SK-N-SH (cell line): ENCODE measurements at regions not wholly inside any gene's neighbourhood (a gene's known extent, or its start where the extent isn't known, plus 50 kb on each side); places are given as distances from the start of the nearest gene placed in this dataset.

Source experiments
- CTCF ChIA-PET: fragments of 300-600, 350-600 bp; formaldehyde crosslinking; extraction: SDS; loops from one replicate; lab custom pipeline; 2021; lab: Yijun Ruan, JAX
- POLR2A ChIA-PET: fragments of 350-600 bp; sonication (Branson Sonifier 250); formaldehyde crosslinking; extraction: SDS; loops from one replicate; lab custom pipeline; 2020; ENCODE audit warnings: antibody characterized with exemption, inconsistent platforms; lab: Yijun Ruan, JAX
- DNase-seq: peaks from one replicate; pipeline ENCODE4 v3.0.0; 2012
- H2AFZ ChIP-seq: fragments of 200-600 bp; sonication (generic); 2 replicates; pipeline ENCODE4 v1.8.1; 2016; ENCODE audit warnings: antibody characterized with exemption, mild to moderate bottlenecking, low read depth
- H3F3A ChIP-seq: fragments of 200-600 bp; sonication (generic); replicated peaks from 2 replicates; pipeline ENCODE3; 2016; ENCODE audit warnings: antibody characterized with exemption, mild to moderate bottlenecking; ENCODE audit not compliant: insufficient read depth
- H3K27ac ChIP-seq, 2 experiments: fragments of 200-500 bp in 1 of 2; fragments of 200-600 bp in 1 of 2; sonication (Bioruptor generic) in 1 of 2; sonication (generic), shearing (Covaris generic) in 1 of 2; 2 replicates each; pipeline versions ENCODE4 v1.5.1 to v1.6.1; 2014 to 2016; ENCODE audit warnings: low read depth in 2 of 2, inconsistent platforms in 1 of 2, low read length in 1 of 2, mild to moderate bottlenecking in 1 of 2, mixed read lengths in 1 of 2
- H3K27me3 ChIP-seq: fragments of 200-600 bp; sonication (generic), shearing (Covaris generic); 2 replicates; pipeline ENCODE4 v1.6.1; 2016; ENCODE audit warnings: mixed run types; ENCODE audit not compliant: insufficient read depth
- H3K36me3 ChIP-seq, 2 experiments: fragments of 200-500 bp in 1 of 2; fragments of 200-600 bp in 1 of 2; sonication (Bioruptor generic) in 1 of 2; sonication (generic) in 1 of 2; replicated peaks in 1 of 2; 2 replicates each; pipeline versions ENCODE3 to v1.5.1; 2014 to 2016; ENCODE audit warnings: low read length in 1 of 2, mild to moderate bottlenecking in 1 of 2; ENCODE audit not compliant: insufficient read depth in 2 of 2, control insufficient read depth in 1 of 2
- H3K4me1 ChIP-seq, 2 experiments: fragments of 200-500 bp in 1 of 2; fragments of 200-600 bp in 1 of 2; sonication (Bioruptor generic) in 1 of 2; sonication (generic), shearing (Covaris generic) in 1 of 2; 2 replicates each; pipeline versions ENCODE4 v1.5.1 to v1.6.1; 2014 to 2016; ENCODE audit warnings: low read depth in 1 of 2, low read length in 1 of 2, mixed run types in 1 of 2; ENCODE audit not compliant: insufficient read depth in 2 of 2, control insufficient read depth in 1 of 2
- H3K4me2 ChIP-seq: fragments of 200-600 bp; sonication (generic), shearing (Covaris generic); 2 replicates; pipeline ENCODE4 v1.6.1; 2017; ENCODE audit warnings: mixed run types
- H3K4me3 ChIP-seq, 2 experiments: fragments of 200-500 bp in 1 of 2; fragments of 200-600 bp in 1 of 2; sonication (Bioruptor generic) in 1 of 2; sonication (generic), shearing (Covaris generic) in 1 of 2; 2 replicates each; pipeline versions ENCODE4 v1.5.1 to v1.8.1; 2014 to 2016; ENCODE audit warnings: low read depth in 2 of 2, inconsistent platforms in 1 of 2, low read length in 1 of 2, mild to moderate bottlenecking in 1 of 2, mixed read lengths in 1 of 2, moderate library complexity in 1 of 2
- H3K79me2 ChIP-seq: fragments of 200-600 bp; sonication (generic); 2 replicates; pipeline ENCODE4 v1.8.1; 2017; ENCODE audit warnings: mild to moderate bottlenecking; ENCODE audit not compliant: insufficient read depth
- H3K9ac ChIP-seq: fragments of 200-600 bp; sonication (generic); 2 replicates; pipeline ENCODE4 v1.6.1; 2017; ENCODE audit warnings: mixed run types
- H3K9me2 ChIP-seq: fragments of 200-600 bp; sonication (generic); 2 replicates; pipeline ENCODE4 v1.6.1; 2017; ENCODE audit warnings: mixed run types
- H3K9me3 ChIP-seq: fragments of 200-600 bp; sonication (generic); 2 replicates; pipeline ENCODE4 v1.6.1; 2017; ENCODE audit warnings: mixed run types, mild to moderate bottlenecking, moderate library complexity
- H4K20me1 ChIP-seq: fragments of 200-600 bp; sonication (generic); 2 replicates; pipeline ENCODE4 v1.6.1; 2017; ENCODE audit warnings: mild to moderate bottlenecking, mixed run types; ENCODE audit not compliant: insufficient read depth
- CTCF ChIP-seq: fragments of 200-600 bp; sonication (generic); IDR thresholded peaks from 2 replicates; pipeline ENCODE4 v1.6.1; 2017; ENCODE audit warnings: antibody characterized with exemption, mild to moderate bottlenecking, moderate library complexity
- EP300 ChIP-seq, 2 experiments: IDR thresholded peaks; 2 replicates each; pipeline versions ENCODE4 v1.4.0 to v1.6.1; 2012; ENCODE audit warnings: borderline replicate concordance in 1 of 2, low read depth in 1 of 2, low read length in 1 of 2
- EZH2phosphoT487 ChIP-seq: fragments of 200-600 bp; sonication (generic); IDR thresholded peaks from 2 replicates; pipeline ENCODE4 v1.6.1; 2017; ENCODE audit warnings: low read depth, mixed run types, mild to moderate bottlenecking, antibody characterized with exemption, moderate library complexity, borderline replicate concordance
- FOSL2 ChIP-seq: IDR thresholded peaks from 2 replicates; pipeline ENCODE4 v1.4.0; 2012; ENCODE audit warnings: low read depth, mild to moderate bottlenecking, moderate library complexity, borderline replicate concordance
- FOXJ3 ChIP-seq: sonication (generic); formaldehyde crosslinking; IDR thresholded peaks from 2 replicates; pipeline ENCODE4 v1.5.1; 2020; ENCODE audit warnings: mild to moderate bottlenecking, missing genetic modification reagents
- FOXM1 ChIP-seq: IDR thresholded peaks from 2 replicates; pipeline ENCODE4 v1.4.0; 2012; ENCODE audit warnings: low read depth, mild to moderate bottlenecking
- GABPA ChIP-seq: IDR thresholded peaks from 2 replicates; pipeline ENCODE4 v1.4.0; 2012; ENCODE audit warnings: low read depth, mild to moderate bottlenecking
- MAX ChIP-seq: IDR thresholded peaks from 2 replicates; pipeline ENCODE4 v1.4.0; 2012; ENCODE audit warnings: low read depth
- MEF2A ChIP-seq: IDR thresholded peaks from 2 replicates; pipeline ENCODE4 v1.4.0; 2012; ENCODE audit warnings: low read depth, borderline replicate concordance
- NFIC ChIP-seq: IDR thresholded peaks from 2 replicates; pipeline ENCODE4 v1.4.0; 2012; ENCODE audit warnings: borderline replicate concordance
- NRF1 ChIP-seq: IDR thresholded peaks from 2 replicates; pipeline ENCODE4 v1.6.1; 2012; ENCODE audit warnings: low read depth, mild to moderate bottlenecking, low read length
- RAD21 ChIP-seq: IDR thresholded peaks from 2 replicates; pipeline ENCODE4 v1.6.1; 2012; ENCODE audit warnings: mild to moderate bottlenecking, low read length
- RCOR1 ChIP-seq: fragments of 150-350 bp; IDR thresholded peaks from 2 replicates; pipeline ENCODE4 v1.6.1; 2017; ENCODE audit warnings: antibody characterized with exemption, low read length
- REST ChIP-seq: IDR thresholded peaks from 2 replicates; pipeline ENCODE4 v1.6.1; 2012; ENCODE audit warnings: mild to moderate bottlenecking, low read depth, low read length, moderate library complexity
- RFX5 ChIP-seq: IDR thresholded peaks from 2 replicates; pipeline ENCODE4 v1.6.1; 2012; ENCODE audit warnings: mild to moderate bottlenecking, improper control_type of control experiment, low read length
- SIN3A ChIP-seq: IDR thresholded peaks from 2 replicates; pipeline ENCODE4 v1.6.1; 2012; ENCODE audit warnings: low read depth, mild to moderate bottlenecking, low read length, moderate library complexity, borderline replicate concordance
- TAF1 ChIP-seq: IDR thresholded peaks from 2 replicates; pipeline ENCODE4 v1.6.1; 2012; ENCODE audit warnings: low read depth, mild to moderate bottlenecking, low read length, moderate library complexity, borderline replicate concordance
- TCF12 ChIP-seq: IDR thresholded peaks from 2 replicates; pipeline ENCODE4 v1.4.0; 2012
- USF1 ChIP-seq: IDR thresholded peaks from 2 replicates; pipeline ENCODE4 v1.4.0; 2012; ENCODE audit warnings: low read depth, borderline replicate concordance
- WGBS: methylation state at CpG from one replicate; pipeline ENCODE4 v1.1.6; 2017; ENCODE audit warnings: low lambda C conversion rate; 5-methylcytosine and 5-hydroxymethylcytosine counted together
- TF ChIP-seq, protein P1 (sequence below): fragments of 150-350 bp; IDR thresholded peaks from 2 replicates; pipeline ENCODE4 v1.6.1; 2017; ENCODE audit warnings: antibody characterized with exemption, low read length, low read depth, borderline replicate concordance

- 53% methylated on average over 2 of the region's 2 CpGs for WGBS
- CTCF ChIA-PET = no interaction called here
Observed at GRCh38 chr4:119872371-119873016, 194.2 kb downstream of the MAD2L1 start.

More at GRCh38 chr4:119872371-119873016, 194.2 kb downstream of the MAD2L1 start:
- H3K4me2 ChIP-seq = no peak overlapping the region
- H3K36me3 ChIP-seq = no peaks in the 10 kb centered on the region
- H3K4me3 ChIP-seq = no peak overlapping the region
- no peak for DNase-seq
- no peaks in the 10 kb centered on the region for H4K20me1 ChIP-seq
- no peaks in the 10 kb centered on the region for H3K9me3 ChIP-seq
- no peak overlapping the region for H2AFZ ChIP-seq
- POLR2A ChIA-PET = no interaction called here
- H3K9ac ChIP-seq = no peak overlapping the region
- H3K4me1 ChIP-seq = no peaks in the 10 kb centered on the region
- no peaks in the 10 kb centered on the region for H3K27me3 ChIP-seq
- H3F3A ChIP-seq = no peaks in the 10 kb centered on the region
- no peaks in the 10 kb centered on the region for H3K9me2 ChIP-seq
- H3K79me2 ChIP-seq = no peaks in the 10 kb centered on the region
- no peak overlapping the region for H3K27ac ChIP-seq
- TF ChIP-seq FOSL2 = no peak
- TF ChIP-seq USF1 = no peak
- TF ChIP-seq MAX = no peak
- TF ChIP-seq FOXM1 = no peak
- TF ChIP-seq NFIC = no peak
- TF ChIP-seq TAF1 = no peak
- TF ChIP-seq TCF12 = no peak
- TF ChIP-seq CTCF = no peak
- TF ChIP-seq FOXJ3 (CRISPR knock-in tag) = no peak
- TF ChIP-seq EZH2phosphoT487 = no peak
- TF ChIP-seq RAD21 = no peak
- no peak for TF ChIP-seq GABPA
- TF ChIP-seq, protein P1, sequence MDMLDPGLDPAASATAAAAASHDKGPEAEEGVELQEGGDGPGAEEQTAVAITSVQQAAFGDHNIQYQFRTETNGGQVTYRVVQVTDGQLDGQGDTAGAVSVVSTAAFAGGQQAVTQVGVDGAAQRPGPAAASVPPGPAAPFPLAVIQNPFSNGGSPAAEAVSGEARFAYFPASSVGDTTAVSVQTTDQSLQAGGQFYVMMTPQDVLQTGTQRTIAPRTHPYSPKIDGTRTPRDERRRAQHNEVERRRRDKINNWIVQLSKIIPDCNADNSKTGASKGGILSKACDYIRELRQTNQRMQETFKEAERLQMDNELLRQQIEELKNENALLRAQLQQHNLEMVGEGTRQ = no peak
- no peak for TF ChIP-seq RCOR1
- no peak for TF ChIP-seq MEF2A
- no peak for TF ChIP-seq SIN3A
- TF ChIP-seq NRF1 = no peak
- no peak for TF ChIP-seq EP300 (IDR thresholded peaks at IDR 0.05; ENCODE audit: borderline replicate concordance in 1 of 2, low read depth in 1 of 2, low read length in 1 of 2)
- no peak for TF ChIP-seq REST
- no peak for TF ChIP-seq RFX5
